K562 (cell line): ENCODE measurements at regions not wholly inside any gene's neighbourhood (a gene's known extent, or its start where the extent isn't known, plus 50 kb on each side); places are given as distances from the start of the nearest gene placed in this dataset.

ENCODE experiments used
- TF ChIP-seq, protein P1 (sequence below), 2 experiments: fragments of 450-650 bp; formaldehyde crosslinking in 1 of 2; IDR thresholded peaks; 2 replicates each; pipeline versions ENCODE4 v1.4.0 to v1.6.1; 2014 to 2020; ENCODE audit warnings: mild to moderate bottlenecking in 2 of 2, borderline replicate concordance in 1 of 2, low read depth in 1 of 2
- TF ChIP-seq, protein P2 (sequence below): sonication (generic); formaldehyde crosslinking; IDR thresholded peaks from 2 replicates; pipeline ENCODE4 v1.8.1; 2023; ENCODE audit warnings: mild to moderate bottlenecking, missing genetic modification reagents, moderate library complexity
- TF ChIP-seq, protein P3 (sequence below), 3 experiments: IDR thresholded peaks in 2 of 3; conservative IDR thresholded peaks in 1 of 3; 2 replicates each; pipeline ENCODE4 v1.5.1; 2011 to 2012; ENCODE audit warnings: low read length in 3 of 3, mild to moderate bottlenecking in 3 of 3, control low read depth in 2 of 3, improper control_type of control experiment in 1 of 3, inconsistent platforms in 1 of 3, low read depth in 1 of 3, mixed read lengths in 1 of 3, moderate library complexity in 1 of 3; ENCODE audit not compliant: insufficient read depth in 2 of 3

DNA sequence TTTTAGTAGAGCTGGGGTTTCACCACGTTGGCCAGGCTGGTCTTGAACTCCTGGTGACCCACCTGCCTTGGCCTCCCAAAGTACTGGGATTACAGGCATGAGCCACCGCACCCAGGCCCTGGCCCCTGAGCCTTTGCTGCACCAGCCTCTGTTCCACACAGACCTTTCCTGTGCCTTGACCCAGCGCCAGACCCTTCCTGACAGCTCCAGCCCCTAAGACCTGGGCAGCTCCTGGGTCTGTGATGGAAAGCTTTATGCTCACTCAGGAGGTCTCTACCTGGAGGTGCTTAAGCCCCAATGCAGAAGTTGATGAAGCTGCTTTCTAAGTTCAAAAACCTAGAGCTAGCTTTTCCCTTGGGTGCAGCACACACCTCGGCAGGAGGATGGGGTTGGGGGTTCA, 58.8 kb upstream of the NEK6 start:
- TF ChIP-seq, protein P1, sequence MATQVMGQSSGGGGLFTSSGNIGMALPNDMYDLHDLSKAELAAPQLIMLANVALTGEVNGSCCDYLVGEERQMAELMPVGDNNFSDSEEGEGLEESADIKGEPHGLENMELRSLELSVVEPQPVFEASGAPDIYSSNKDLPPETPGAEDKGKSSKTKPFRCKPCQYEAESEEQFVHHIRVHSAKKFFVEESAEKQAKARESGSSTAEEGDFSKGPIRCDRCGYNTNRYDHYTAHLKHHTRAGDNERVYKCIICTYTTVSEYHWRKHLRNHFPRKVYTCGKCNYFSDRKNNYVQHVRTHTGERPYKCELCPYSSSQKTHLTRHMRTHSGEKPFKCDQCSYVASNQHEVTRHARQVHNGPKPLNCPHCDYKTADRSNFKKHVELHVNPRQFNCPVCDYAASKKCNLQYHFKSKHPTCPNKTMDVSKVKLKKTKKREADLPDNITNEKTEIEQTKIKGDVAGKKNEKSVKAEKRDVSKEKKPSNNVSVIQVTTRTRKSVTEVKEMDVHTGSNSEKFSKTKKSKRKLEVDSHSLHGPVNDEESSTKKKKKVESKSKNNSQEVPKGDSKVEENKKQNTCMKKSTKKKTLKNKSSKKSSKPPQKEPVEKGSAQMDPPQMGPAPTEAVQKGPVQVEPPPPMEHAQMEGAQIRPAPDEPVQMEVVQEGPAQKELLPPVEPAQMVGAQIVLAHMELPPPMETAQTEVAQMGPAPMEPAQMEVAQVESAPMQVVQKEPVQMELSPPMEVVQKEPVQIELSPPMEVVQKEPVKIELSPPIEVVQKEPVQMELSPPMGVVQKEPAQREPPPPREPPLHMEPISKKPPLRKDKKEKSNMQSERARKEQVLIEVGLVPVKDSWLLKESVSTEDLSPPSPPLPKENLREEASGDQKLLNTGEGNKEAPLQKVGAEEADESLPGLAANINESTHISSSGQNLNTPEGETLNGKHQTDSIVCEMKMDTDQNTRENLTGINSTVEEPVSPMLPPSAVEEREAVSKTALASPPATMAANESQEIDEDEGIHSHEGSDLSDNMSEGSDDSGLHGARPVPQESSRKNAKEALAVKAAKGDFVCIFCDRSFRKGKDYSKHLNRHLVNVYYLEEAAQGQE (IDR thresholded peaks at IDR 0.05; ENCODE audit: borderline replicate concordance) = no peak
- TF ChIP-seq, protein P1 (CRISPR knock-in tag; IDR thresholded peaks at IDR 0.05; ENCODE audit: low read depth) = no peak
- TF ChIP-seq, protein P2, sequence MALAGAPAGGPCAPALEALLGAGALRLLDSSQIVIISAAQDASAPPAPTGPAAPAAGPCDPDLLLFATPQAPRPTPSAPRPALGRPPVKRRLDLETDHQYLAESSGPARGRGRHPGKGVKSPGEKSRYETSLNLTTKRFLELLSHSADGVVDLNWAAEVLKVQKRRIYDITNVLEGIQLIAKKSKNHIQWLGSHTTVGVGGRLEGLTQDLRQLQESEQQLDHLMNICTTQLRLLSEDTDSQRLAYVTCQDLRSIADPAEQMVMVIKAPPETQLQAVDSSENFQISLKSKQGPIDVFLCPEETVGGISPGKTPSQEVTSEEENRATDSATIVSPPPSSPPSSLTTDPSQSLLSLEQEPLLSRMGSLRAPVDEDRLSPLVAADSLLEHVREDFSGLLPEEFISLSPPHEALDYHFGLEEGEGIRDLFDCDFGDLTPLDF (CRISPR knock-in tag) = no peak
- TF ChIP-seq, protein P3, sequence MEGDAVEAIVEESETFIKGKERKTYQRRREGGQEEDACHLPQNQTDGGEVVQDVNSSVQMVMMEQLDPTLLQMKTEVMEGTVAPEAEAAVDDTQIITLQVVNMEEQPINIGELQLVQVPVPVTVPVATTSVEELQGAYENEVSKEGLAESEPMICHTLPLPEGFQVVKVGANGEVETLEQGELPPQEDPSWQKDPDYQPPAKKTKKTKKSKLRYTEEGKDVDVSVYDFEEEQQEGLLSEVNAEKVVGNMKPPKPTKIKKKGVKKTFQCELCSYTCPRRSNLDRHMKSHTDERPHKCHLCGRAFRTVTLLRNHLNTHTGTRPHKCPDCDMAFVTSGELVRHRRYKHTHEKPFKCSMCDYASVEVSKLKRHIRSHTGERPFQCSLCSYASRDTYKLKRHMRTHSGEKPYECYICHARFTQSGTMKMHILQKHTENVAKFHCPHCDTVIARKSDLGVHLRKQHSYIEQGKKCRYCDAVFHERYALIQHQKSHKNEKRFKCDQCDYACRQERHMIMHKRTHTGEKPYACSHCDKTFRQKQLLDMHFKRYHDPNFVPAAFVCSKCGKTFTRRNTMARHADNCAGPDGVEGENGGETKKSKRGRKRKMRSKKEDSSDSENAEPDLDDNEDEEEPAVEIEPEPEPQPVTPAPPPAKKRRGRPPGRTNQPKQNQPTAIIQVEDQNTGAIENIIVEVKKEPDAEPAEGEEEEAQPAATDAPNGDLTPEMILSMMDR (IDR thresholded peaks at IDR 0.05 in 2 of 3, conservative IDR thresholded peaks at IDR 0.05 in 1 of 3; ENCODE audit: insufficient read depth in 2 of 3, low read depth in 1 of 3, low read length in 3 of 3) = no peak
